ENCODE measurements at regions not wholly inside any gene's neighbourhood (a gene's known extent, or its start where the extent isn't known, plus 50 kb on each side); places are given as distances from the start of the nearest gene placed in this dataset.
"Not testable (repeated sequence)": the region's sequence is repeated elsewhere in the genome, so short reads cannot be mapped to it uniquely, and the experiment has no call there.

GRCh38 chr11:67940440-67940839 is 63.5 kb downstream of the UNC93B1 start:
- H3K79me2 ChIP-seq (ENCODE audit: control insufficient read depth, insufficient read depth, low read length, unreplicated experiment); H3K27ac ChIP-seq (ENCODE audit: low read depth, low read length); H2AFZ ChIP-seq (ENCODE audit: low read length, unreplicated experiment); H3K27me3 ChIP-seq (ENCODE audit: insufficient read depth, low read length); H3K36me3 ChIP-seq (ENCODE audit: insufficient read depth, low read length); H3K4me3 ChIP-seq (ENCODE audit: low read depth, low read length); H3K4me1 ChIP-seq (ENCODE audit: control insufficient read depth, insufficient read depth, low read length, unreplicated experiment): not testable (repeated sequence)

- H3K36me3 ChIP-seq (ENCODE audit: insufficient read depth, low read length); H3K4me1 ChIP-seq (ENCODE audit: control insufficient read depth, insufficient read depth, low read length, unreplicated experiment); H3K27me3 ChIP-seq (ENCODE audit: insufficient read depth, low read length); H2AFZ ChIP-seq (ENCODE audit: low read length, unreplicated experiment); H3K4me3 ChIP-seq (ENCODE audit: low read depth, low read length); H3K27ac ChIP-seq (ENCODE audit: low read depth, low read length); H3K79me2 ChIP-seq (ENCODE audit: control insufficient read depth, insufficient read depth, low read length, unreplicated experiment): not testable (repeated sequence)
Observed at GRCh38 chr11:67938964-67939363, 64.9 kb downstream of the UNC93B1 start.

DNA sequence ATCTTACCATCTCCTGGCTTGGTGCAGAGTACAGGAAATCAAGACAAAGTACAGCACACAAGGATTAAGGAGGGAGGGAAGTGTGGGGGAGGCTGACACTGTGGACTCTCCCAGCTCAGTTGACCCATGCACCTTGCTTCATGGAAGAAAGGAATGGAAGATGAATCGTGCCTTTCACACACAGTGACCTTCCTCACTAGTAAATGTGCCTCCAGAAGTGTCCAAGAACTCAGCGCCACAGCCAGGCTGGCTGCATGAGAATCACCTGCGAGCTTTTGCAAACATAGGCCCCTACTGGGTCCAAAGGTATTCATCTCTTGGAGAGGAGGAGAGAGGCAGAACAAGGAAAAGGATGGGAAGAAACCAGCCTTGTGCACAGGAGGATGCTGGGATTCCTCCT is 65.5 kb downstream of the UNC93B1 start:
- not testable (repeated sequence) for H3K27ac ChIP-seq (ENCODE audit: low read depth, low read length); H3K4me1 ChIP-seq (ENCODE audit: control insufficient read depth, insufficient read depth, low read length, unreplicated experiment); H2AFZ ChIP-seq (ENCODE audit: low read length, unreplicated experiment); H3K79me2 ChIP-seq (ENCODE audit: control insufficient read depth, insufficient read depth, low read length, unreplicated experiment); H3K27me3 ChIP-seq (ENCODE audit: insufficient read depth, low read length); H3K36me3 ChIP-seq (ENCODE audit: insufficient read depth, low read length); H3K4me3 ChIP-seq (ENCODE audit: low read depth, low read length)

- not testable (repeated sequence) for H3K4me1 ChIP-seq (ENCODE audit: control insufficient read depth, insufficient read depth, low read length, unreplicated experiment); H3K4me3 ChIP-seq (ENCODE audit: low read depth, low read length); H3K79me2 ChIP-seq (ENCODE audit: control insufficient read depth, insufficient read depth, low read length, unreplicated experiment)
Observed at GRCh38 chr11:67923565-67923964, 80.3 kb downstream of the UNC93B1 start.

GRCh38 chr11:67920546-67920945 is 83.4 kb downstream of the UNC93B1 start:
- H3K27me3 ChIP-seq (ENCODE audit: insufficient read depth, low read length): peaks cover 11% of the 10 kb centered on the region
- H2AFZ ChIP-seq (ENCODE audit: low read length, unreplicated experiment); H3K4me3 ChIP-seq (ENCODE audit: low read depth, low read length); H3K27ac ChIP-seq (ENCODE audit: low read depth, low read length); H3K36me3 ChIP-seq (ENCODE audit: insufficient read depth, low read length); H3K4me1 ChIP-seq (ENCODE audit: control insufficient read depth, insufficient read depth, low read length, unreplicated experiment); H3K79me2 ChIP-seq (ENCODE audit: control insufficient read depth, insufficient read depth, low read length, unreplicated experiment): not testable (repeated sequence)

More at GRCh38 chr11:67923565-67923964, 80.3 kb downstream of the UNC93B1 start:
- peaks cover 11% of the 10 kb centered on the region for H3K27me3 ChIP-seq (ENCODE audit: insufficient read depth, low read length)
- H2AFZ ChIP-seq (ENCODE audit: low read length, unreplicated experiment); H3K27ac ChIP-seq (ENCODE audit: low read depth, low read length); H3K36me3 ChIP-seq (ENCODE audit: insufficient read depth, low read length): not testable (repeated sequence)

- not testable (repeated sequence) for H3K4me3 ChIP-seq (ENCODE audit: low read depth, low read length); H3K79me2 ChIP-seq (ENCODE audit: control insufficient read depth, insufficient read depth, low read length, unreplicated experiment); H3K36me3 ChIP-seq (ENCODE audit: insufficient read depth, low read length); H3K27ac ChIP-seq (ENCODE audit: low read depth, low read length); H3K27me3 ChIP-seq (ENCODE audit: insufficient read depth, low read length); H2AFZ ChIP-seq (ENCODE audit: low read length, unreplicated experiment); H3K4me1 ChIP-seq (ENCODE audit: control insufficient read depth, insufficient read depth, low read length, unreplicated experiment)
Observed at GRCh38 chr11:67912184-67912583, 91.7 kb downstream of the UNC93B1 start.

DNA sequence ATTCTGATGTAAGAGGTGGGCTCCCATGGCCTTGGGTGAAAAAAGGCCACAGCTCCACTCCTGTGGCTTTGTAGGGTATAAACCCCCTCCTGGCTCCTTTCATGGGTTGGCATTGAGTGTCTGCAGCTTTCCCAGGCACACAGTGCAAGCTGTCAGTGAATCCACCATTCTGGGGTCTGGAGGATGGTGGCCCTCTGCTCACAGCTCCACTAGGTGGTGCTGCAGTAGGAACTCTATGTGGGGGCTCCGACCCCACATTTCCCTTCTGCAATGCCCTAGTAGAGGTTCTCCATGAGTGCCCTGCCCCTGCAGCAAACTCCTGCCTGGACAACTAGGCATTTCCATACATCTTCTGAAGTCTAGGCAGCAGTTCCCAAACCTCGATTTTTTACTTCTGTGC is 92.7 kb downstream of the UNC93B1 start:
- not testable (repeated sequence) for H3K27ac ChIP-seq (ENCODE audit: low read depth, low read length); H3K27me3 ChIP-seq (ENCODE audit: insufficient read depth, low read length); H2AFZ ChIP-seq (ENCODE audit: low read length, unreplicated experiment); H3K79me2 ChIP-seq (ENCODE audit: control insufficient read depth, insufficient read depth, low read length, unreplicated experiment); H3K4me1 ChIP-seq (ENCODE audit: control insufficient read depth, insufficient read depth, low read length, unreplicated experiment); H3K4me3 ChIP-seq (ENCODE audit: low read depth, low read length); H3K36me3 ChIP-seq (ENCODE audit: insufficient read depth, low read length)

DNA sequence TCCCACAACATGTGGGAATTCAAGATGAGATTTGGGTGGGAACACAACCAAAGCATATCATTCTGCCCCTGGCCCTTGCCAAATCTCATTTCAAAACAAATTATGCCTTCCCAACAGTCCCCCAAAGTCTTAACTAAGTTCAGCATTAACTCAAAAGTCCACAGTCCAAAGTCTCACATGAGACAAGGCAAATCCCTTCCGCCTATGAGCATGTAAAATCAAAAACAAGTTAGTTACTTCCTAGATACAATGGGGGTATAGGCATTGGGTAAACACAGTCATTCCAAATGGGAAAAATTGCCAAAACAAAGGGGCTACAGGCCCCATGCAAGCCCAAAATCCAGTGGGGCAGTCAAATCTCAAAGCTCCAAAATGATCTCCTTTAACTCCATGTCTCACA is 93.1 kb downstream of the UNC93B1 start:
- not testable (repeated sequence) for H3K79me2 ChIP-seq (ENCODE audit: control insufficient read depth, insufficient read depth, low read length, unreplicated experiment); H3K36me3 ChIP-seq (ENCODE audit: insufficient read depth, low read length); H3K4me3 ChIP-seq (ENCODE audit: low read depth, low read length); H3K27me3 ChIP-seq (ENCODE audit: insufficient read depth, low read length); H2AFZ ChIP-seq (ENCODE audit: low read length, unreplicated experiment); H3K27ac ChIP-seq (ENCODE audit: low read depth, low read length); H3K4me1 ChIP-seq (ENCODE audit: control insufficient read depth, insufficient read depth, low read length, unreplicated experiment)

DNA sequence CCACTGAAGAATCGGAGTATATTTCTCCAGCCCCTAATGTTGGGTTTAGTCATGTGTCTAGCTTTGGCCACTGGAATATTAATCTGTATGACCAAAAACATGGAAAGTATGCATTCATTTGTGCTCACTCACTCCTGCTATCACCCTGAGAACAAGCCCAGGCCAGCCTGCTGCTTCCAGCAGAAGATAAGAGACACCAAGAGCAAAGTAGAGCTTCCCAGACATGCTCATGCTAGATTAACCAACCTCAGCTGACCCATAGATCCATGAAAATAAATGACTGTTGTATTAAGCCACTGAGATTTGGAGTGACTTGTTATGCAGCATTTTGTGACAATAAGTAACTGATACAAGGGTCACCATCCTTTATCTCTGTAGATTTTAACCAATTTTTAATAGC is 96.9 kb downstream of the UNC93B1 start:
- H3K27ac ChIP-seq (ENCODE audit: low read depth, low read length); H3K79me2 ChIP-seq (ENCODE audit: control insufficient read depth, insufficient read depth, low read length, unreplicated experiment); H3K4me3 ChIP-seq (ENCODE audit: low read depth, low read length); H2AFZ ChIP-seq (ENCODE audit: low read length, unreplicated experiment); H3K27me3 ChIP-seq (ENCODE audit: insufficient read depth, low read length); H3K36me3 ChIP-seq (ENCODE audit: insufficient read depth, low read length); H3K4me1 ChIP-seq (ENCODE audit: control insufficient read depth, insufficient read depth, low read length, unreplicated experiment): not testable (repeated sequence)

DNA sequence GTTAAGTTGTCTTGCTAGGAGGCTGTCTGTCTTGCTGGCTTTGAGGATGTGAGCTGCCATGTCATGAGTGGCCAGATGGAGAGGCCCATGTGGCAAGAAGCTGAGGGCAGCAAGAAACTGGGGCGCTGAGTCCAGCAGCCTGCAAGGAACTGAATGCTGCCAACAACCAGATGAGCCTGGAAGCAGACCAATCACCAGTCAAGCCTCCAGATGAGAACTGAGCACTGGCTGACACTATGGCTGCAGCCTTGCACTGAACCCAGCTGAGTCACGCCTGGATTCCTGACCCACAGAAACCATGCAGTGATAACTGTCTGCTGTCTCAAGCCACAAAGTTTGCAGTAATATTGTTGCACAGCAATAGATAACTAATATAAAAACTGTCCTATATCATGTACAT is 104.4 kb downstream of the UNC93B1 start:
- not testable (repeated sequence) for H3K36me3 ChIP-seq (ENCODE audit: insufficient read depth, low read length)

DNA sequence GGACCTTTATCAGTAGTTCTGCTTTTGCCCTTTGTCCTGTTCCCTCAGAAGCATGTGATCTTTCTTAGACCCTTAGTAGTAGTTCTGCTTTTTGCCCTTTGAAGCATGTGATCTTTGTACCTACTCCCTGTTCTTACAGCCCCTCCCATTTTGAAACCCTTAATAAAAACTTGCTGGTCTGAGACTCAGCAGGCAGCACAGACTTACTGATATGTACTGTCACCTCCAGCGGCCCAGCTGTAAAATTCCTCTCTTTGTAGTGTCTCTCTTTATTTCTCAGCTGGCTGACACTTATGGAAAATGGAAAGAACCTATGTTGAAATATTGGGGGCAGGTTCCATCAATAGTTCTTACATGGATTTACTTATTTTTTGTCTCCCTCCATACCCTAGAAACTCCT is 110.4 kb downstream of the UNC93B1 start:
- not testable (repeated sequence) for H3K36me3 ChIP-seq (ENCODE audit: insufficient read depth, low read length); H2AFZ ChIP-seq (ENCODE audit: low read length, unreplicated experiment)

More for the DNA sequence above, 104.4 kb downstream of the UNC93B1 start:
- not testable (repeated sequence) for H3K27ac ChIP-seq (ENCODE audit: low read depth, low read length); H3K4me1 ChIP-seq (ENCODE audit: control insufficient read depth, insufficient read depth, low read length, unreplicated experiment); H3K79me2 ChIP-seq (ENCODE audit: control insufficient read depth, insufficient read depth, low read length, unreplicated experiment); H3K27me3 ChIP-seq (ENCODE audit: insufficient read depth, low read length); H2AFZ ChIP-seq (ENCODE audit: low read length, unreplicated experiment); H3K4me3 ChIP-seq (ENCODE audit: low read depth, low read length)

DNA sequence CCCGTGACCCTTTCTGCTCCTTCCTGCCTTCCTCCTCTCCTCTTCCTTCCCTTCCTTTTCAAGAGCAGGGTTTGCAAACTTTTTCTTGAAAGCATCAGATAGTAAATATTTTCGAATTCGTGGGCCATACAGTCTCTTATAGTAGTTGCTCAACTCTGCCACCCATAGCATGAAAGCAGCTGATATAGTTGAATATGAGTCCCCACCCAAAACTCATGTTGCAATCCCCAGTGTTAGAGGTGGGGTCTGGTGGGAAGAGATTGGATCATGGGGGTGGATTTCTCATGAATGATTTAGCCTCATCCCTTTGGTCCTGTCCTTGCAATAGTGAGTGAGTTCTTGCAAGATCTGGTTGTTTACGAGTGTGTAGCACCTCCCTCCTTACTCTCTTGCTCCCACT is 114.3 kb downstream of the UNC93B1 start:
- not testable (repeated sequence) for H2AFZ ChIP-seq (ENCODE audit: low read length, unreplicated experiment); H3K36me3 ChIP-seq (ENCODE audit: insufficient read depth, low read length); H3K4me1 ChIP-seq (ENCODE audit: control insufficient read depth, insufficient read depth, low read length, unreplicated experiment); H3K4me3 ChIP-seq (ENCODE audit: low read depth, low read length); H3K79me2 ChIP-seq (ENCODE audit: control insufficient read depth, insufficient read depth, low read length, unreplicated experiment); H3K27ac ChIP-seq (ENCODE audit: low read depth, low read length)
- peaks cover 26% of the 10 kb centered on the region for H3K27me3 ChIP-seq (ENCODE audit: insufficient read depth, low read length)

More for the DNA sequence above, 110.4 kb downstream of the UNC93B1 start:
- not testable (repeated sequence) for H3K4me1 ChIP-seq (ENCODE audit: control insufficient read depth, insufficient read depth, low read length, unreplicated experiment); H3K79me2 ChIP-seq (ENCODE audit: control insufficient read depth, insufficient read depth, low read length, unreplicated experiment); H3K4me3 ChIP-seq (ENCODE audit: low read depth, low read length); H3K27ac ChIP-seq (ENCODE audit: low read depth, low read length); H3K27me3 ChIP-seq (ENCODE audit: insufficient read depth, low read length)
